CD4-positive, alpha-beta T cell treated with Interleukin-4 for 4 hours (primary cell): ENCODE measurements at regions not wholly inside any gene's neighbourhood (a gene's known extent, or its start where the extent isn't known, plus 50 kb on each side); places are given as distances from the start of the nearest gene placed in this dataset.

Source experiments
- DNase-seq: peaks from one replicate; pipeline ENCODE4 v3.0.0-alpha.2; 2020

DNA sequence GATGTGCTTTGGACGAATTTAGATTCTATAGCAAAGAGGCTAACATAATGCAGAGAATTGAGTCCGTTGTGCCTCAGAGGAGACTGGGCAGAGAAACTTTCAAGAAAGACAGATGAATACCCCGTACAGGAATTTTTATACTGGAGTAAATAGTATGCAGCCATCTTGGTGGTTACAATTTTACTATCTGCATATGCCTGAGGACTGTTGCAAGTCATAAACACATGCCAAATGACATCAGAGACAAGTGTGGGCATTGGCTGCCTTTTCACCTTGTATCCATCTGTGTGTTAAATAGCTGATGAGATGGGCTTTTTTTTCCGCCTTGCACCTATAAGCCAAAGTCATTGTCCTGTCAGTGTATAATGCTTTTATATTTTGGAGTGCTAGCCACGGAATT is 267.5 kb upstream of the SP4 start:
- no peak for DNase-seq

DNA sequence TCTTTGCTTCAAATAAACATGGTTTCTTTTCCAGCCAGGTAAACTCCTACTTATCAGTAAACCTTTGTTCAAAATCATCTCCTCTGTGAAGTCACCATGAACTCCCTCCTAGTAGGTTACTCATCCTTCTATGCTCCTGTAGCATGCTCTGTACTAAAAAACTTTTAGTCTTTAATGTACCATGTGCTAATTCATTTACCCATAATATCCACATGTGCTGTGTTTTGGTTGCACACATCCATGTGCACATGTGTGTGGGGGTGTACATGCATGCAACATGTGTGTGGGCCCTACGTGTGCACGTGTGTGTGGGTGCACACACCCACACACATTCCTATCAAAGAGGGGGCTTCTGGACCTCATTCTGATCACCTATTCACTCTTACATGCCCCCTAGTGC is 259.9 kb upstream of the SP4 start:
- DNase-seq = no peak

DNA sequence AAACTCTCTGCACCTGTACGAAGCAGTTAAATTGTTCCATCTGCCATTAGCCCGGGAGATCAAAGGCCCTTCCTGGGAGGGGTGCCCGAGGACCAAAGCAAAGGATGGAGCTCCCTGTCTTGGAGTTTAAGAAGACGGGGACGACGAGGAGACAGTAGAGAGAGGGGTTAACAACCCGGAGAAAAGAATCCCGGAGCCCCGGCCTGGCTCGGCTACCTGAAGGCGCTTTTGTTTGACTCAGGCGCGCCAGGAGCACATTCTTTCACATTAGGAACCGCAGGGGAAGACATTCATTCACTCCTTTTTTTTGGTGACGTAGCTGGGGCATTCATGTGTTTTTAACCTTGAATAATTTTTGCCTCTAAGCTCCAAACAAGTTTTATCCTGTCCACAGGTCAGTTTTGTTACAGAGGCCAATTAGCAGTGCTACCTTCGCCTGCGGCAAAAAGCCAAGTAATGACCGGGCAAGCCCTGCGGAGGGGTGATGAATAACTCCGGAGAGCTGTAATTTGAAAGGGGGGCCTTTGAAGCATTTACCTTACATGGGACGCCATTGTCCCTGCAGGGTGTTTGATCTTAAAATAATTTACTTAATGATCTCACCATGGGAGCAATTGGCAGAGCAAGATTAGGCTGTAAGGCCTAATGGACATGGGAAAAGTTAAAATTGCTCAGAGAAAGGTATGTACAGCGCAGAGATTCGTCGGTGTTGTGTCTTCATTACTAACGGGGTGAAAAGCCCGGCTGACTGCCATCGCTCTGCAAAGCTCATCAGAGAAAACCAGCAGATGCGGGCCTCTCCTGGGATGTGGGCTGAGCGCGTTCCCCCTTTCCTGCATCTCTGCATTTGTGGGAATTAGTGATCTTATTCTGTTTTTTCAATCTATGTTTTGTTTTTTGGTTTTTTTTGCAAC is 258.0 kb upstream of the SP4 start:
- DNase-seq = no peak

DNA sequence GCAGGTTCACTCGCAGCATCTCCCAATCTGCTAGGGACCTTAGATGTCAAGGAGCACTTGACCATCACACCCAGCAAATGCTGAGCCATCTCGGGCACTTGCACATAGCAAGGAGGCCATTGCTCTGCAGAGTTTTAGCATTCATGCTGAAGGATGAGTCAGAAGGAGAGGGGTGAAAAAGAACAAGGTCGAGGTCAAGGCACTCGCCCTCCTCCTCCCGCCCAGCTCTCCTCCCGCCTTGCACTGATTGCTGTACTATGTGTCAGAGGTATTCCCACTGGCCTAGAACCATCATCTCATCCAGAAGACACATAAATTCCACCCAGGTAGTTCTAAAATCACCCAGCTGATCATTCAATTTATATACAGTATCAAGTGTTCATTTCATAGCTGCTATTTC is 255.1 kb upstream of the SP4 start:
- DNase-seq = no peak

DNA sequence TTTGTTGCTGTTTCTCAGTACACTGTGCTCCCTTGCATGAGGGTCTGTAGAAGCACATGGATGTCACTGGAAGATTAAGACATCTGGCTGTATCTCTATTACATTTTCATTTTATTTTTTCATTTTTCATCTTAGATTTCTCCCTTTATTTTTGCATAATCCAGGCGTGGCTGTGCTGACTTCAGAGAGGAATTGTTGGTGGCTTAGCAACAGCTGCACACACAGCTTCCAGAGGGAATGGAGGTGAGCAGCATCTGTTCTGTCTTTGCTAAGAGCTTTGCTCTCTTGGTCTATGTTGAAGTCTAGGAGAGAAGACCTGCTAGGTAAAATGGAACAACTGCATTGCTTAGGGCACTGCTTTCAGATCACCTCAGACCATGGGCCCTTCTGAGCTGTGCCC is 254.4 kb upstream of the SP4 start:
- DNase-seq = no peak

DNA sequence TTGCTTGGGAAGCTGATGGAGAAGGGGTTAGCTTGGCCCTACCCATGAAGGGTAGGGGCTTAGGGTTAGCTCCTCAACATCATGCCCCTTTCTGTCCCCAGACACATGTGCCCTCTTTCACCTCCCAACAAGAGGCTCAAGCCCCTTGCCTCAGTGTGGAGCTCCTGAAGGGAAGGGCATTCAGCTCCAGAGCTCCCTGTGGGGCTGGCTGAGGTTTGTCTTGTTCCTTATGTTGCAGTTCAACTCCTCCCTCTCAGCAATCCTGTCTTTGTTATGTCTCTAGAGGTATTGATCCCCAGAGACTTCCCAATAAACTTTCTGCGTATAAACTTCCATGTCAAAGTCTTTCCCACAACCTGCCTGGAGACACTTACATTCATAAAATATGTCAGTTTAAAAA is 252.2 kb upstream of the SP4 start:
- no peak for DNase-seq

DNA sequence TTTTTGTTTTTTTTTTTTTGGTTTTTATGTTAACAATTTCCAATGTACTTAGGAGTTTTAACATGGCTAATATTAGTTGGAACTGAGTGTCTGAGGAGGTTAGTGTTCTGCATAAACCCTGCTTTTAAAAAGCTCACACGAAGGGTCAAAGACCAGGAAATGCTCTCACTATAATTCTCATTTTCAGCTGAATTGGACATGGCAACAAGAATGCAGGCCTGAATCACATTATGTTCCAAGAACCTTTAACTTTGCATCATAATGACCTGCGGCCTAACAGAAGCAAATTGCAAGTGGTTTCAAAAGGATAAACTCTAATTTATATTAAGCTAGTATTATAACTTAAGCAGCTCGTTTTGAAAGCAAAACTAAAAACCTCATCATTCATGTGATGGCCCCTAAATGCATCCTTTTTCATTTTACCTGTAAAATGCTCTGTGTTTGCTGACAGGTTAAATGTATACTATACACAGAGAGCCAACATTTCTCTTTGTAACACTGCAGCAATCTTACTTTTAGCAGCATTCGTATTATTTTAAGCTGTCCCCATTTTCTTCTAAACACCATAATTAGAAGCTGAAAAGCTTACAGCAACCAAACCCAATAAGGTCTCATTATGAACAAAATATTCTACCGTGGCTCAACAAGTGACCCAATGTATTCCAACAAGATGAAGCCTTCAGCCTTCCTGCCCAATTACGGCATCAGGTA is 242.8 kb upstream of the SP4 start:
- no peak for DNase-seq

DNA sequence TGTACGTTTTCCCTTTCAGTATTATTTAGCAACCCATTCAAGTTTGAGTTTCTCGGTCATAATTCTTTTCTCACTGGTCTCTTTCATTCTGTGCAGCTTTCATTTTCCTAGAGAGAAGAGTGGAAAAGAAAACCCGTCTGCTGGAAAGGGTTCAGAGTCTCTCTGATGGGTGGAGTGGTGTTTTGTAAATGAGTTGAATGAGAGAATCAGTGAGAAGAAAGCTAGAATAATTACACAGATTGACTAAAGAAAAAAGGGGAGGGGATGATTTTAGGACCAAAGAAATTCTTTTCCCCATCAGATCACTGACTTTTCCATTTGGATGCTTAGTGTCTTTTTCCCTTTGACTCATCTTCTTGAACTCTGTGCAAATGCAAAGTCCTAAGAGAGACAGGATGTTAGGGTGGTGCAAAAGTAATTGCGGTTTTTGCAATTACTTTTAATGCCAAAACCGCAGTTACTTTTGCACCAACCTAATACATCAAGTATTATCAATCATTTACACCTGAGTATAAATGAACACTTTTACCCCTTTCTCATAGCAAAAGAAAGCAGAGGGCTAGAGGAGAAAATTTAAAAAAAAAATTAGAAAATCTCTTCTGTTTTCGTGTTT is 242.1 kb upstream of the SP4 start:
- no peak for DNase-seq

DNA sequence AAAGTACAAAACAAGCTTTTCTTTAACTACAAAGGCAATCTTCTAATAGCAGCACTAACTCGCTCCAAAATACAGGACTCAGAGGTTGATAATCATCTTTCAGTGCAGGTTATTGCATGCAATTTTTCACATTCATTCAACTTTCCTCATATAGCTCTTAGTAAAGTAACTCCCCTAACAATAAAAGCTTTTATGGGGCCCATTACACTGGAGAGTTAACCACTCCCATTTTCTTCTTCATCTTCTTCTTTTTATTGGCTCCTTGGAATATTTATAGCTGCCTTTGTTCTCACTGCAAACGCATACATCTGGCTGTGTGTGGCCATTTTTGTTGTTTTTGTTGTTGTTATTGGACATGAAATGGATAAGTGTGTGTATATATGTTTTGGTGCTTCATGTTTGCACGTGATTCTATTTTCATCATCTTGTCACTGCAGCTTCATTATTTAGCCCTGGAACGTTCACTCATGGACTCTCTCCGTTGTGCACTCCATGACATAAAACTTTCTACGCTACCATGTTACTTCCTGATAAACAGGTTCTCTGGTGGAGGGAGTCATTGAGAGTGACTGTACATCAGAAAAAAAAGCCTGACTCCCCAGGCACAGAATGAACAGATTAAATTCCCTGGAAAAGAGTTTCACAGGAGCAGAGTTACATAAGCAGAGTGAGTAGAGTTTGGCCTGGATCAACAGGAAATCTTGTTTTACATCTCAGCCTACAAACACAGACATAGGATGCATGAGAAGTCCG is 236.4 kb upstream of the SP4 start:
- DNase-seq = no peak

DNA sequence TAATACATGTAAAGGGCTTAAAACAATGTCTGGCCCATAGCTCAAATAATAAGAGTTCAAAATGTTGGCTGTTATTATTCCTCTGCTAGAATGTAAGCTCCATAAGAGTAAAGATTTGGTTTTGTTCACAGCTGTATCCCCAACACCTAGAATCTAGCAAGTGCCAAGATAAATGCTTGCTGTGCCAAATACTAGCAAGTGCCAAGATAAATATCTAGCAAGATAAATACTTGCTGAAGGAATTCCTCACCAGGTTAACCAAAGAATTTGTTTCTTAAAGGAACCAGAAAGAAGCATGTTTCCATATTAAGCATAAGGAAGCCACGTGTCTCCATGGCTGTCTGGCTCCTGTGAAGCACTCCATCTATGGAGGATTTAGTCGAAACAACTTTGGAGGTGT is 235.2 kb upstream of the SP4 start:
- no peak for DNase-seq

DNA sequence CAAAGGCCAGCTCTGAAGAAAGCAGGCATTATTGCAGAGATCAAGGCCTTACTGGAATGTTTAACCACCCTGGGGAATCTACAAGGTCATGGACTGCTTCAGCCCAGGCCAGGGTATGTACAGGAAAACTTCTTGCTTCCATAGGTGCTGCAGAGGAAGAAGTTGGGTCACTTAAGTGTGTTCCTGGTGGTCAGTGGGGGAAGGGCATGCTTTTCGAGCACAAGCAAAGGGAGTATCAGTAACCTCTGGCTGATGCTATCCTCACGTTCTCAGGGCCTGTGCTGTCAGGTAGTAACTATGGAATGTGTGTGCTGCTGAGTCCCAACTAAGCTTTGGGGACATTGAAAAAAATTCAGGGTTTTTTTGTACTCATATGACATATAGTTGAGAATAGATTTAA is 234.0 kb upstream of the SP4 start:
- no peak for DNase-seq

DNA sequence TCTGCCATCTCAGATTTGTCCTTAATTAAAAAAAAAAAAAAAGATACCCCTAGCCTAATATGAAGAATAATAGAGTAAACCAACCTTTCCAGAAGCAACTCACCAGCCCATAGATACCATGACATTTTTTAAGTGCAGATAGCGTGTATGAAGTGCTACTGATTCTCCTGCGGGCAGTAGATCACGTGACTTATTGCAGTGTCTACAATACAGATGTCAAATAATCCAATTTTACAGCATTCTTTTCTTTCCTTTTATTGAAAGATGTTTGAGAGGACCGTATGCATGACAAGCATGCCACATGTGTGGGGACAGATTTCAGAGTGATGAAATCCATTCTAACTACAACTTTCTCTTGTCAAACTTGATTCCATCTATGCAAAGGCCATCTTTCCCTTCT is 232.9 kb upstream of the SP4 start:
- DNase-seq = no peak

DNA sequence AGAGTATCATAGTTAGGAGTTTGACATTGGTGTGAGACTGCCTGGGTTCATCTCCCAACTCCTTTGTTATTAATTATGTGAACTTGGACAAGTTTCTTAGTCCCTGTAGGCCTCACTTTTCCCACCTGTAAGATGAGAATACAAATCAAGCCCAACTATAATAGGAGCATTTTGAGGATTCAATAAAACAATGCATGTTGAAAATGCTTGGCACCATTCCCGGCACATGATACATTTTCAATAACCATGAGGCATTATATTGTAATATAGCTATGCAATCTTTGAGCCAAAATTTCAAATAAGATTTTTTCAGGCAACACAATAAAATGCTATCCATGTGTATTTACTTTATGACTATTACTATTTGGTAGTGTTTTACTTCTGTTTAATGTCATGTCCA is 229.0 kb upstream of the SP4 start:
- no peak for DNase-seq

DNA sequence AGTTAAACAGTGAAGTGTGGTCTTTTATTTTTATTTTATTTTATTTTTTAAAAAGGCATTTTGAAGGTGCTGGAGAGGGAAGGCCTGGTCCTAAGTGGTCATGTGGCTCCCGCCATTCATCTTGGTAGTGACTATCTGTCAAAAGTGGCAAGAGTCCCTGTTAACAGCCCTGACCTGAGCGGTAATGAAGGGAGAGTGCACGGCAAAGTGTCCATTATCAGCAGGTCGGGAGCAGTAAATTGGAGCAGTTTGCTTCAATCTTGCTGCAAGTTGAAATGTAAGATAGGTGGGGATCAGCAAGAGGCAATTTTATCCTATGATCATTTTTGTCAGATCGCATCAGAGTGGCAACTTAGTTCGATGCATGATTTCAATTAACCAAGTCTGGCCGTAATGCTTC is 227.4 kb upstream of the SP4 start:
- DNase-seq = no peak

DNA sequence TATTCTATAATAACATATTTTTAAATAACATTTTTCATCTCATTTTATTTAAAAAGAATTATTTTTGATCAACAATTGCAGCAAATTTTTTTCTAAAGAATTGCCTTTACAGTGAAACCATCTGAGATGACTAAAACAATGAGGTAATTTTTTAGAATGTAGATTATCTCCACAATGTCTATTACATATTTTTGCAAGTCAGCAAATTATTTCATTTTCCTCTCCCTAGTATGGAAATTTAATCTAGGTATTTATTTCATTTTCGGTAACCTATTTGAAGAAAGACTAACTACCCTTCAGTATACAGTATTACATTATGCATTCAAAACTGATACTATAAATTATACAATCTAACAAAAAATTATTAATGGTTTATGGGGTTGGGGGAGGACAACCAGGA is 213.2 kb upstream of the SP4 start:
- DNase-seq = no peak

DNA sequence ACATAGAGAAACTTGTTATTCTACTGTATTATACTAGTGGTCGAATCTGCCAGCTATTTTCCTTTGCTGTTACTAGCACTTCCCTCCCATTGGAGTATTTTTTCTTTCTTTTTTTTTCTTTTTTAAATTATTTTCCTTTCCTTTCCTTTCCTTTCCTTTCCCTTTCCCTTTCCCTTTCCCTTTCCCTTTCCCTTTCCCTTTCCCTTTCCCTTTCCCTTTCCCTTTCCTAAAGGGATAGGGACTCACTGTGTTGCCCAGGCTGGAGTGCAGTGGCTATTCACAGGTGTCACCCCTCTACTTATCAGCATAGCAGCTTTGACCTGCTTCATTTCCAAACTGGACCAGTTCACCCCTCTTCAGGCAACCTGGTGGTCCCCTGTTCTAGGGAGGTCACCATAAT is 212.6 kb upstream of the SP4 start:
- no peak for DNase-seq

DNA sequence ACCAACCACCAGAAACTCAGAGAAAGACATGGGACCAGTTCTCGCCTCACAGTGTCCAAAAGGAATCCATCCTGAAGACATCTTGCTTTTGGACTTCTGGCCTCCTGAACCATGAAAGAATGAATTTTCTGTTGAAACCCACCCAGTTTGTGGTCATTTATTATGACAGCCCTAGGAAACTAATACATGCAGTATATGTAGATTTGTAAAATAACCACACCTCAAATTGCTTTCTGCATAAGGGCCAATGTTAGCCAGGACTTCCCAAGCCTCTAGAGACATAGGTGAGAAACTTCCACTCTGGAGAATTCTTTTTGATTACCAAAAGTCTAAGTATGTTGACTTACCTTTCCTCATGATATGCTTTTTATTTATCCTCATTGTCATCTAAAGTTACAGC is 210.5 kb upstream of the SP4 start:
- DNase-seq = no peak

DNA sequence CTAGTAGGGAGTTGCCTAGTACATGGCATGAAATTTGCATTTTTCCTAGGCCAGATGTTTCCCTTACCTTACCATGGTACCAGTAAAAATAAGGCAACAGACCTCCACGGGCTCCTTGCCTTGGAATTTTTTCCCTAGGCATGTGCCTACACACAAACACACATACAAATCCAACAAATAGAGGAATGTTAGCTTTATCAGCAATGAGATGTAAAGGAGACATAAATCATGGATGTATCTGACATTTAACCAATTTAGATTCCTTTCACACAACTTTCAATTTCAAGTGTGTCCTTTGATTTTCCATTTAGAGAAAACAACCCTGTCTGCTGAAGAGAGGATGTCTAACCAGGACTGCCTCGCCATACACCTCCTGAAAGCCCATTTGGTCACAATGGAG is 209.7 kb upstream of the SP4 start:
- DNase-seq = no peak

DNA sequence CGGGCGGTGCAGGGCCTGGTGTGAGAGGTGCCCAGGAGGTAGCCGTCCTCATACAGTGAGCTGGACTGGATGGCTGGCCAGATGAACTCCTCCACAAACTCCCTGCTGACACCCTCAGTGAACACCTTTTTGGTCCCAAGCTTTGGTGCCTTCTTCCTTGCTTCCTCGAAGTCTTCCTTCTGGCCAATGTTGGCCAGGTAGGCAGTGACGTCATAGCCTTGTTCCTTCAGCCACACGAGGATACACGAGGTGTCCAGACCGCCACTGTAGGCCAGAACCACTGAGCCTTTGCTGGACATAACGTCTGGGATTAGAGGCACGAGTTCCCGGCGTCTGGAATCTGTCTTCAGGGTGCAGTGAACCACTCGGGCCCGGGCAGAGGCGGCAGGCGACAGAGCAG is 206.8 kb upstream of the SP4 start:
- DNase-seq = no peak

DNA sequence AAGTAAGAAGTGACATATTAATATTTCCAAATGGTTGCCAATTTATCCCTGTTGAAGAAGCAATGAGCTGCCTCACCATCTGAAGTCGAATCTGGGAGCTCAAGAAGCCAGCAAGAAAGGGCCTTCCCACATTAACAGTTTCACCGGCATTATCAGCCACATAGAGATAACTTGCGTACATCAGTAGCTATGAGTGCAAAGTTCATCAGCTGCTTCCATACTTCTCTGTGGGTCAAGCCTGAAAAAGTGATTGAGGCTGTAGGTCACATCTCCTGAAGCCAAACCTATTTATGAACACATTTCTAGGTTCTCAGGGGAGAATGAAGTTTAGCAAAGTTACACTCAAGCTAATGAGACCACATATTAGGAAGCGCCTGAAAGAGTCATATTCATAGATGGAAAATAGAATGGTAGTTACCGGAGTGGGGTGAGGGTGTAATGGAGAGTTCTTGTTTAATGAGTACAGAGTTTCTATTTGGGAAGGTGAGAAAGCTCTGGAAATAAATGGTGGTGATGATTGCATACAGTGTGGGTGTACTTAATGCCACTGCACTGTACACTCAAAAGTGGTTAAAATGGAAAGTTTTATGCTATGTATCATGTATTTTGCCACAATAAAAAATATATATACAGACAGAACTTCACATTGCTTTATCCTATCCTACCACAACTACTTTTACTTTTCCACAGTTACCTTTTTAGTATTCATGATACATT is 189.3 kb upstream of the SP4 start:
- DNase-seq = no peak

DNA sequence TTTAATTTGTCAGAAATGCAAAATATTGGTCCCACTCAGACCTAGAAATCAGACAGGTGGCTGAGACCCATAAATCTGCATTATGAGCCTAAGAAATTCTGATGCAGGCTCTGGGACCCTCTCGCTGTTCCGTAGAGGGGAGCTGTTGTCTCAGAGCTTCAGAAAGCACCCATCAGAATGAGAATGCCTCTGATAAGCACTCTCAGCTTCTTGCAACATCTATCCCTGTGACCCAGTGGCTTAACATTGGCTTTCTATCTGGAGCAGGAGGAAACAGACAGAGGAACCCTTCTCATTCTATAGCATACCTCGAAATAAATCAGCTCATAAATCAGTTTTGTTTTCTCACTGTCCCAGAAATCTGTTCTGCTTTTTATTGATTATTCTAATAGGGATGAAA is 184.6 kb upstream of the SP4 start:
- no peak for DNase-seq

DNA sequence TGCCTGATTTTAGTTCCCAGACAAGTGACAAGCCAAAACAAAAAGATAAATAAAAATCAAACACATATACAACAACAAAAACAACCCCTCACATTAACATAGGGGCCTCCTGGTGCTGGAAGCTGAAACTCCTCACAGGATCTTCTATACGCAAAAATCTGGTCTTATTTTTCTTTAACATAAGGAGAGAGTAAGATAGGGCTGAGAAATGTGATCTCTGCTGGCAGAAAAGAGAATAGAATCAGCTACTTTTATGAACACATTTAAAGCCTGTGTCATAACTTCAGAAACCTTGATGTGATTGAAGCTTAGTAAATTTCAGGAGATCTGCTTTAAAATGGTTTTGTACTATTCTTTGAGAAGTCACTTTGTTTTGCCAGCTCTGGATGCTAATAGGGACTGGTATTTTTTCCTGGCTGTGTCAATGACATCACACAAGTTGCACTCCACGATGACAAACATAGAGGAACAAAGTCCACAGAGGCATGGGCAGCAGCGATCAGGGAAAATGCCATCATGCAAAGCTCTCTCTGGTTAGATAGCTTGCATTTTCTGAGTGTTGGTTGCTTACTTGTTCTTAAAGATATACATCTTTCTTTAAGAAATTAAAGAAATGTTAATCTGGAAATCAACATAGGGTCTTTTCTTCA is 176.6 kb upstream of the SP4 start:
- DNase-seq = no peak
